ENCODE measurements at regions not wholly inside any gene's neighbourhood (a gene's known extent, or its start where the extent isn't known, plus 50 kb on each side); places are given as distances from the start of the nearest gene placed in this dataset.
"Not testable (repeated sequence)": the region's sequence is repeated elsewhere in the genome, so short reads cannot be mapped to it uniquely, and the experiment has no call there.

- DNase-seq (ENCODE audit: low read depth): no peak
Observed at GRCh38 chr6:94902974-94903628, 674.2 kb upstream of the MANEA start.

- DNase-seq (ENCODE audit: low read depth): no peak
Observed at GRCh38 chr6:94899191-94899590, 678.1 kb upstream of the MANEA start.

GRCh38 chr6:94894300-94894699 lies 683.0 kb upstream of the MANEA start:
- DNase-seq (ENCODE audit: low read depth): no peak

- DNase-seq (ENCODE audit: low read depth): no peak
Observed at GRCh38 chr6:94893327-94893726, 684.0 kb upstream of the MANEA start.

GRCh38 chr6:94873819-94874218 lies 703.5 kb upstream of the MANEA start:
- not testable (repeated sequence) for DNase-seq (ENCODE audit: low read depth)

GRCh38 chr6:94862112-94862511 lies 715.2 kb upstream of the MANEA start:
- DNase-seq (ENCODE audit: low read depth): no peak

- DNase-seq (ENCODE audit: low read depth): no peak
Observed at GRCh38 chr6:94859924-94860323, 717.4 kb upstream of the MANEA start.

GRCh38 chr6:94856999-94857398 lies 720.3 kb upstream of the MANEA start:
- not testable (repeated sequence) for DNase-seq (ENCODE audit: low read depth)

GRCh38 chr6:94851329-94851728 lies 726.0 kb upstream of the MANEA start:
- not testable (repeated sequence) for DNase-seq (ENCODE audit: low read depth)

- DNase-seq (ENCODE audit: low read depth): no peak
Observed at GRCh38 chr6:94845742-94846141, 731.6 kb upstream of the MANEA start.

GRCh38 chr6:94835264-94835663 lies 742.1 kb upstream of the MANEA start:
- DNase-seq (ENCODE audit: low read depth): no peak

GRCh38 chr6:94813806-94814205 lies 763.5 kb upstream of the MANEA start:
- DNase-seq (ENCODE audit: low read depth): no peak

GRCh38 chr6:94801344-94801743 lies 776.0 kb upstream of the MANEA start:
- no peak for DNase-seq (ENCODE audit: low read depth)

GRCh38 chr6:94785514-94785913 lies 791.8 kb upstream of the MANEA start:
- no peak for DNase-seq (ENCODE audit: low read depth)

- DNase-seq (ENCODE audit: low read depth): not testable (repeated sequence)
Observed at GRCh38 chr6:94785081-94785480, 792.3 kb upstream of the MANEA start.

GRCh38 chr6:94769197-94769596 lies 808.1 kb upstream of the MANEA start:
- no peak for DNase-seq (ENCODE audit: low read depth)

GRCh38 chr6:94751641-94752329 lies 825.5 kb upstream of the MANEA start:
- no peak for DNase-seq (ENCODE audit: low read depth)

GRCh38 chr6:94736236-94736635 lies 841.1 kb upstream of the MANEA start:
- DNase-seq (ENCODE audit: low read depth): no peak

GRCh38 chr6:94735270-94735669 lies 842.1 kb upstream of the MANEA start:
- DNase-seq (ENCODE audit: low read depth): no peak

- no peak for DNase-seq (ENCODE audit: low read depth)
Observed at GRCh38 chr6:94734751-94735150, 842.6 kb upstream of the MANEA start.

- DNase-seq (ENCODE audit: low read depth): no peak
Observed at GRCh38 chr6:94733066-94733465, 844.3 kb upstream of the MANEA start.

- no peak for DNase-seq (ENCODE audit: low read depth)
Observed at GRCh38 chr6:94727710-94728109, 849.6 kb upstream of the MANEA start.

GRCh38 chr6:94721459-94721858 lies 855.9 kb upstream of the MANEA start:
- no peak for DNase-seq (ENCODE audit: low read depth)

- no peak for DNase-seq (ENCODE audit: low read depth)
Observed at GRCh38 chr6:94713446-94713845, 863.9 kb upstream of the MANEA start.
